ENCODE measurements at regions not wholly inside any gene's neighbourhood (a gene's known extent, or its start where the extent isn't known, plus 50 kb on each side); places are given as distances from the start of the nearest gene placed in this dataset.

GRCh38 chr4:171759274-171759673, 53.9 kb upstream of the GALNTL6 start:
- no peak for DNase-seq

DNA sequence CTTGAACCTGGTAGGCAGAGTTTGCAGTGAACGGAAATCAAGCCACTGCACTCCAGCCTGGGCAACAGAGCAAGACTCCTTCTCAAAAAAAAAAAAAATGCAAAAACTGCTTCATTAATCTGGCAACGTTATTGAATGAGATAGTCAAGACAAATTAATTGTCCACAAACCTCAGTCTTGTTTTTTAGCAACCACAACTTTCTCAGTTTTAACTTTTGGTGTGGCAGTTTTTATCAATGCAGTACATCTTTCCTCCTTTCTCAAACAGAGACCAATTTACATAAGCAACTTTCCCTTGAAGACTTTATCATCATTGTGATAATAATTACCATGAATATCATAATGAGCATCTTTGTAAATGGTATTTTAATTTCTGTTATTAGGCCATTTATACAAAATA, 61.7 kb upstream of the GALNTL6 start:
- no peak for DNase-seq

GRCh38 chr4:171746418-171746817, 66.8 kb upstream of the GALNTL6 start:
- DNase-seq, result no peak

- DNase-seq, result no peak
Observed at GRCh38 chr4:171742436-171742835, 70.8 kb upstream of the GALNTL6 start.

GRCh38 chr4:171727185-171727584, 86.0 kb upstream of the GALNTL6 start:
- DNase-seq, result no peak

- no peak for DNase-seq
Observed at GRCh38 chr4:171721937-171722336, 91.3 kb upstream of the GALNTL6 start.

GRCh38 chr4:171719691-171720090, 93.5 kb upstream of the GALNTL6 start:
- DNase-seq, result no peak

- no peak for DNase-seq
Observed at GRCh38 chr4:171718665-171719064, 94.5 kb upstream of the GALNTL6 start.

DNA sequence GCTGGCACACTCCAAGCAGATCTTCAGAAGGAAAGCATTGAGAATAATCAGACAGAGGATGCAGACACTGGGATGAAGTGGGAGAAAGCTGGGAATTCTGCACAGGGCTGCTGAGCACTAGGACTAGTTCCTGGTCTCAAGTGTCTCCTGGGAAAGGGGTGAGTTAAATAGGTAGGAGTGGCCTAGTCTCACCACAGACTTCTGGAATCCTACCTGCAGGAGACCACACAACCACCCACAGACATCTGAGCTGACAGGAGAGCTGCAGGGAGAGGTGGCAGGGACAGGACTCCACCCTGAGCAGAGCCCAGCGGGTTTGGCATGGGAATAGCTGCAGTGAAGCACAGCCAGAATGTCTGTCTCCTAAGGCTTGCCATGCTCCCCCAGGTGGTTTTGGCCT, 95.1 kb upstream of the GALNTL6 start:
- no peak for DNase-seq

GRCh38 chr4:171717231-171717741, 95.9 kb upstream of the GALNTL6 start:
- no peak for DNase-seq

DNA sequence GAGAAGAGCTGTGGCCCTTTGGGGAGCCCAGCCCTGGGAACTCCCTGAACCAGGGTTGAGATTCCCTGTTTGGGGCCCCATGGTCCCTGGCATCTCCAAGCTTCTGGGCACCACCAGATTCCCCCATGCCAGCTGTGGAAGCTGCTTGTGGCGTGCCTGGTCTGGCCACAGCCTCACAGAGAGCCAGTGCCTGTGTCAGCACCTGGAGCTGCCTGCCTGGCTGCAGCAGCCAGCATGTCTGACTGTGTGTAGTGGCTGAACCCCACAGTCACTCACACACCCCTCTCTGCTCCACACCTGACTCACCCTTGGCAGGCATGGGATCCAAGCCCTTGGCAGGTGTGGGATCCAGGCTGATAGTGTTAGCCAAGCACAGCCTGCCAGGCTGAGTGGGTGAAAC, 97.2 kb upstream of the GALNTL6 start:
- DNase-seq, result no peak

GRCh38 chr4:171714791-171715454, 98.3 kb upstream of the GALNTL6 start:
- no peak for DNase-seq

GRCh38 chr4:171710743-171711142, 102.5 kb upstream of the GALNTL6 start:
- DNase-seq, result no peak

DNA sequence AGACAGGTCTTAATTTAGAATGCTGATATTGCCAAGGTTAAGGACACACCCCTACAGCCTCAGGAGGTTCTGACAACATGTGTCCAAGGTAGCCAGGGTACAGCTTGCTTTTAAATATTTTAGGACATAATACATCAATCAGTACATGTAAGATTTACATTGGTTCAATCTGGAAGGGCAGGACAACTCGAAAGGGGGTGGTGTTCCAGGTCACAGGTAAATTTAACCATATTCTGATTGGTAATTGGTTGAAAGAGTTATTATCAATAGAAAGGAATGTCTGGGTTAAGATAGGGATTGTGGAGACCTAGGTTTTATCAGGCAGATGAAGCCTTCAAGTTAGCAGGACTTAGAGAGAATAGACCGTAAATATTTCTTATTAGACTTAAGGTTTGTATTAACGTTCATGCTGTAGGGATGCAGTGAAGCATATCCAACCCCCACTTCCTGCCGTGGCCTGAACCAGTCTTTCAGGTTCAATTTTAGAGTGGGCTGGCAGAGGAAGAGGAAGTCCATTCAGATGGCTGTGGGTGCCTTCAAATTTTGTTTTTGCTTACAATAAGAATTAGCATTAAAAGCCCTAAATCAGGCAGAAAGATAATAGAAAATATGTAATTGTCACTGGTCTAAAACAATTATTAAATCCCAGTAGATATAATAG, 136.5 kb upstream of the GALNTL6 start:
- DNase-seq, result no peak

- DNase-seq, result no peak
Observed at GRCh38 chr4:171674781-171675180, 138.4 kb upstream of the GALNTL6 start.

DNA sequence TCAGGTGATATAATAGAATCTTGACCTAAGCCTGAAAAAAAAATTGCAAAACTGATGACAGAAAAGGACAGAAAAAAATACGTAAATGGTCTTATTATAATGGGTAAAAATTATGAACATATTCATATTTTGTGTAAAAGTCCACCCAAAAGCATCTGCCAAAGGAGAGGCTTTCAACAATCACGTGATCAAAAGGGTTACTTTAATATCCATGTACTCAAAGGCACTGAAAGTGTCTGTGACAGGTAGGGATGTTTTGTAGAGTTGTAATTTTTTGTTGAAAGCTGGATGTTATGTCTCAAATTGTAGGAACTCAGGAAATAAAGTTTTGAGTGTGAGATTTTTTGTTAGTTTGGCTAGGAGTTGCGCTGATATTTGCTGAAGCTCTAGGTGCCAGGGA, 144.8 kb upstream of the GALNTL6 start:
- DNase-seq, result no peak

- DNase-seq, result no peak
Observed at GRCh38 chr4:171667906-171668305, 145.3 kb upstream of the GALNTL6 start.

- DNase-seq, result no peak
Observed at GRCh38 chr4:171651071-171651470, 162.1 kb upstream of the GALNTL6 start.

DNA sequence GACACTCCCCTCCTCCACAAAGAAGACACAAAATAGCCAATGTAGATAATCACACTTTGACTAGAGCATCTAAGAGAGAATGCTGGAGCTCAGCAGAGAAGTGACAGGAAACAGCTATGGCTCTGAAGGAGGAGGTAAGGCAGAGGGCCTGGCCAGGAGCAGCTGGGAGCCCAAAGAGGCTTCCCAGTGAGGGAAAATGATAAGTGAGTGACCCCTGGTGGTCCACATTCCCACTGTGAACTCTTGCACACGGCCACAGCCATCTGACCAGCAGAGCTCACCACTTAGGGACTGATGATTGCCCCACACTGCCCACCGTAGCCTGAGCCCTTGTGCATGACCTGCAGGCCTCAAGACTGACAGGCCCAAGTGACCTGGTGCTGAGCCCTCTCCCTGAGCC, 162.7 kb upstream of the GALNTL6 start:
- no peak for DNase-seq

DNA sequence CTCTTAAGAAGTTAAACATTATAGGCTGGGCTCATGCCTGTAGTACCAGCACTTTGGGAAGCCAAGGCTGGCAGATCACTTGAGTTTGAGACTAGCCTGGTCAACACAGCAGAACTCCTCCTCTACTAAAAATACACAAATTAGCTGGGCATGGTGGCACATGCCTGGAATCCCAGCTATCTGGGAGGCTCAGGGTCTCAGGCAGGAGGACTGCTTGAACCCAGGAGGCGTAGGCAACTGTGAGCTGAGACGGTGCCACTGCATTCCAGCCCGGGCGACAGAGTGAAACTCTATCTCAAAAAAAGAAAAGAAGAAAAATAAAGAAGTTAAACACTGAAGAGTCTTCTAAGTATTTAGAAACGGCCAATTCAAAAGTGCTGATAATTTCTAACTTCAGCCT, 164.3 kb upstream of the GALNTL6 start:
- DNase-seq, result no peak

DNA sequence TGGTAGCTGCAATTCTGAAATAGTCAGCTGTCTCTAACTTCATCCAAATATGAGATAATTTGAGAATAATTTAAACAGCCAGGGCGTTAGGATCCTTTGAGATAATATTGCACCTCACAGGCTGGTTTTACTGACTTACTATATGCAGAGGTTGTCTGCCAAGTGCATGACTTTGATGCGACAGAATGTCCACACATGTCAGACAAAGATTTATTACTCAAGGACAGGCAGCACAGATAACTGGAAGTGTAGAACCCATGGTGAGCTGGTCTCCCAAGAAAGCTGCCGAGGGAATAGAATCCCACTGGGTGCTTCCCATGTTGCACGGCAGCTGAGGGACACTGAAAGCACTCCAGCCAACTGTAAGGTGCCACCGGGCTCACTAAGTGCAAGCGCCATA, 166.2 kb upstream of the GALNTL6 start:
- no peak for DNase-seq

GRCh38 chr4:171644430-171645057, 168.7 kb upstream of the GALNTL6 start:
- DNase-seq, result no peak

DNA sequence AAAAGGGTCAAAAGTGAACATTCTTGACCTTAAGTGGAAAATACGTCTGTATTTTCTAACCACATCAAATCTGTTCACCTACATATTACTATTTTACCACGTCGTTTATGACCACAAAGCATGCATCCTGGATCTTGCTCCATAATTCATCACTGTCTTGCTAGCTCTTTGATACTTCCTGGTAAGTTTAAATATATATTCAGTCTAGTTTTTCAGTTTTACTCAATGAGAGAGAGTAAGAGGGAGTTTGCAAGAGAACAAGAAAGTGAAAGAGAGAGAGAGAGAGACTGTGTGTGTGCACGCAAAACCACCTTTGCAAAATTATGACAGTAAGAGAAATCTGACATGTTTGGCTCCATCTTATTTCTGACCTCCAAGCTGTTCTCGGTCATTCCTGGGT, 173.7 kb upstream of the GALNTL6 start:
- no peak for DNase-seq

- DNase-seq, result no peak
Observed at GRCh38 chr4:171636606-171637005, 176.6 kb upstream of the GALNTL6 start.
